Mammary epithelial cell (primary cell): ENCODE measurements at regions not wholly inside any gene's neighbourhood (a gene's known extent, or its start where the extent isn't known, plus 50 kb on each side); places are given as distances from the start of the nearest gene placed in this dataset.

ENCODE experiments used
- CTCF ChIP-seq, 2 donors: IDR thresholded peaks in 1 of 2; conservative IDR thresholded peaks in 1 of 2; 2 replicates each; pipeline ENCODE4 v1.5.1; 2011 to 2012; ENCODE audit warnings: inconsistent platforms in 2 of 2, low read length in 2 of 2, mild to moderate bottlenecking in 2 of 2, control low read depth in 1 of 2, low read depth in 1 of 2; ENCODE audit not compliant: insufficient read depth in 1 of 2; ENCODE audit errors: extremely low read depth in 1 of 2
- EZH2 ChIP-seq: IDR thresholded peaks from 2 replicates; pipeline ENCODE4 v1.6.1; 2012; ENCODE audit warnings: low read length, inconsistent platforms, borderline replicate concordance

- no peak for TF ChIP-seq CTCF (conservative IDR thresholded peaks at IDR 0.05 in 1 of 2, IDR thresholded peaks at IDR 0.05 in 1 of 2; ENCODE audit: extremely low read depth in 1 of 2, insufficient read depth in 1 of 2, low read depth in 1 of 2, low read length in 2 of 2)
- TF ChIP-seq EZH2, result no peak
These were observed 123.0 kb upstream of the PROK2 start for GRCh38 chr3:71907996-71908395.
